Mesendoderm (in vitro differentiated cells): ENCODE measurements at regions not wholly inside any gene's neighbourhood (a gene's known extent, or its start where the extent isn't known, plus 50 kb on each side); places are given as distances from the start of the nearest gene placed in this dataset.

ENCODE experiments used
- DNase-seq: peaks from one replicate; pipeline ENCODE4 v3.0.0; 2013
- H2AK5ac ChIP-seq: 2 replicates; pipeline ENCODE4 v1.6.1; 2013; ENCODE audit warnings: low read length, inconsistent platforms
- H2BK120ac ChIP-seq: 2 replicates; pipeline ENCODE4 v1.6.1; 2013; ENCODE audit warnings: low read depth, mild to moderate bottlenecking, low read length, moderate library complexity, mixed read lengths
- H2BK15ac ChIP-seq: replicated peaks from 2 replicates; pipeline ENCODE4 v1.6.1; 2013; ENCODE audit warnings: low read depth, mild to moderate bottlenecking, moderate library complexity
- H2BK5ac ChIP-seq: 2 replicates; pipeline ENCODE4 v1.6.1; 2013; ENCODE audit warnings: low read length, inconsistent platforms
- H3K18ac ChIP-seq: 2 replicates; pipeline ENCODE4 v1.6.1; 2013; ENCODE audit warnings: mild to moderate bottlenecking, low read length, mixed read lengths
- H3K23ac ChIP-seq: one replicate; pipeline ENCODE4 v1.6.1; 2013; ENCODE audit warnings: low read length
- H3K27ac ChIP-seq: 2 replicates; pipeline ENCODE4 v1.5.1; 2013; ENCODE audit warnings: low read depth, mild to moderate bottlenecking, inconsistent platforms, low read length, moderate library complexity
- H3K27me3 ChIP-seq: 2 replicates; pipeline ENCODE4 v1.6.1; 2013; ENCODE audit warnings: low read length, control low read depth, mild to moderate bottlenecking, inconsistent platforms; ENCODE audit not compliant: insufficient read depth, poor library complexity
- H3K36me3 ChIP-seq: 2 replicates; pipeline ENCODE4 v1.6.1; 2013; ENCODE audit warnings: low read length, inconsistent platforms; ENCODE audit not compliant: control insufficient read depth, insufficient read depth
- H3K4ac ChIP-seq: one replicate; pipeline ENCODE4 v1.6.1; 2013; ENCODE audit warnings: low read depth, mild to moderate bottlenecking, low read length, moderate library complexity
- H3K4me1 ChIP-seq: 2 replicates; pipeline ENCODE4 v1.6.1; 2013; ENCODE audit warnings: low read depth, low read length, inconsistent platforms; ENCODE audit not compliant: control insufficient read depth
- H3K4me2 ChIP-seq: 2 replicates; pipeline ENCODE4 v1.6.1; 2013; ENCODE audit warnings: low read length
- H3K4me3 ChIP-seq: 2 replicates; pipeline ENCODE4 v1.5.1; 2013; ENCODE audit warnings: mild to moderate bottlenecking, low read length
- H3K56ac ChIP-seq: one replicate; pipeline ENCODE4 v1.6.1; 2013; ENCODE audit warnings: low read length
- H3K79me1 ChIP-seq: 2 replicates; pipeline ENCODE4 v1.6.1; 2013; ENCODE audit warnings: low read length, inconsistent platforms
- H3K79me2 ChIP-seq: 2 replicates; pipeline ENCODE4 v1.6.1; 2013; ENCODE audit warnings: mild to moderate bottlenecking, low read length; ENCODE audit not compliant: control insufficient read depth, insufficient read depth
- H3K9ac ChIP-seq: 2 replicates; pipeline ENCODE4 v1.6.1; 2013; ENCODE audit warnings: low read length, inconsistent platforms
- H4K5ac ChIP-seq: one replicate; pipeline ENCODE4 v1.6.1; 2013; ENCODE audit warnings: low read length
- H4K8ac ChIP-seq: one replicate; pipeline ENCODE4 v1.6.1; 2013; ENCODE audit warnings: low read depth, mild to moderate bottlenecking, control low read depth, low read length, moderate library complexity
- WGBS: extraction: QIAGEN DNeasy Blood & Tissue Kit; methylation state at CpG from one replicate; pipeline ENCODE4 v1.1.7; 2013; ENCODE audit warnings: low lambda C conversion rate, missing lambda C conversion rate; ENCODE audit not compliant: insufficient coverage; ENCODE audit errors: extremely low coverage; 5-methylcytosine and 5-hydroxymethylcytosine counted together

- Histone ChIP-seq H4K8ac (no peak overlapping the region), H2BK120ac (no peak overlapping the region), H2BK5ac (no peak overlapping the region), H3K9ac (no peak overlapping the region), H3K23ac (no peak overlapping the region), H3K4me2 (no peak overlapping the region), H3K79me1 (no peaks in the 10 kb centered on the region), H2AK5ac (no peak overlapping the region), H3K4me1 (no peaks in the 10 kb centered on the region), H3K18ac (no peak overlapping the region), H3K27ac (no peak overlapping the region), H3K36me3 (no peaks in the 10 kb centered on the region), H3K79me2 (no peaks in the 10 kb centered on the region), H4K5ac (no peak overlapping the region), H3K27me3 (no peaks in the 10 kb centered on the region), H3K56ac (no peak overlapping the region), H3K4me3 (no peak overlapping the region), H2BK15ac (no peak overlapping the region), H3K4ac (no peak overlapping the region)
- no peak for DNase-seq
- no CpG with 5 or more reads among the region's 6 CpGs for WGBS
Measured at GRCh38 chr6:45727819-45728449, 287.7 kb downstream of the CLIC5 start.

- no CpG with 5 or more reads among the region's 2 CpGs for WGBS
- no peak for DNase-seq
- no peaks in the 10 kb centered on the region for H3K27me3 ChIP-seq
- no peak overlapping the region for H3K4ac ChIP-seq
- no peaks in the 10 kb centered on the region for H3K79me2 ChIP-seq
- H3K4me2 ChIP-seq = no peak overlapping the region
- H3K4me1 ChIP-seq = no peaks in the 10 kb centered on the region
- no peaks in the 10 kb centered on the region for H3K79me1 ChIP-seq
- no peak overlapping the region for H4K8ac ChIP-seq
- H3K56ac ChIP-seq = no peak overlapping the region
- no peak overlapping the region for H3K4me3 ChIP-seq
- no peak overlapping the region for H2AK5ac ChIP-seq
- no peak overlapping the region for H3K9ac ChIP-seq
- no peak overlapping the region for H2BK120ac ChIP-seq
- no peak overlapping the region for H2BK15ac ChIP-seq
- H4K5ac ChIP-seq = no peak overlapping the region
- H3K23ac ChIP-seq = no peak overlapping the region
- H3K18ac ChIP-seq = no peak overlapping the region
- H3K27ac ChIP-seq = no peak overlapping the region
- no peaks in the 10 kb centered on the region for H3K36me3 ChIP-seq
- no peak overlapping the region for H2BK5ac ChIP-seq
Measured at GRCh38 chr6:45727228-45727627, 288.4 kb downstream of the CLIC5 start.

- H4K8ac ChIP-seq = no peak overlapping the region
- no peaks in the 10 kb centered on the region for H3K79me1 ChIP-seq
- H3K4me3 ChIP-seq = no peak overlapping the region
- H3K18ac ChIP-seq = no peak overlapping the region
- H3K27ac ChIP-seq = no peak overlapping the region
- no peak overlapping the region for H3K4ac ChIP-seq
- H2AK5ac ChIP-seq = no peak overlapping the region
- WGBS = no CpG with 5 or more reads among the region's 3 CpGs
- H2BK120ac ChIP-seq = no peak overlapping the region
- H3K23ac ChIP-seq = no peak overlapping the region
- H3K4me1 ChIP-seq = no peaks in the 10 kb centered on the region
- no peak overlapping the region for H2BK15ac ChIP-seq
- no peak overlapping the region for H3K56ac ChIP-seq
- DNase-seq = no peak
- H3K9ac ChIP-seq = no peak overlapping the region
- no peaks in the 10 kb centered on the region for H3K36me3 ChIP-seq
- no peaks in the 10 kb centered on the region for H3K27me3 ChIP-seq
- H3K79me2 ChIP-seq = no peaks in the 10 kb centered on the region
- no peak overlapping the region for H4K5ac ChIP-seq
- H3K4me2 ChIP-seq = no peak overlapping the region
- no peak overlapping the region for H2BK5ac ChIP-seq
Measured at GRCh38 chr6:45726444-45726843, 289.2 kb downstream of the CLIC5 start.

- no peak overlapping the region for H3K4me2 ChIP-seq
- no peak for DNase-seq
- no peak overlapping the region for H2BK120ac ChIP-seq
- no peaks in the 10 kb centered on the region for H3K27me3 ChIP-seq
- no peak overlapping the region for H3K18ac ChIP-seq
- H4K5ac ChIP-seq = no peak overlapping the region
- H3K4ac ChIP-seq = no peak overlapping the region
- H2BK5ac ChIP-seq = no peak overlapping the region
- H2BK15ac ChIP-seq = no peak overlapping the region
- H3K4me3 ChIP-seq = no peak overlapping the region
- H3K23ac ChIP-seq = no peak overlapping the region
- no CpG with 5 or more reads among the region's 2 CpGs for WGBS
- no peaks in the 10 kb centered on the region for H3K79me1 ChIP-seq
- H3K36me3 ChIP-seq = no peaks in the 10 kb centered on the region
- H2AK5ac ChIP-seq = no peak overlapping the region
- no peak overlapping the region for H3K27ac ChIP-seq
- no peak overlapping the region for H4K8ac ChIP-seq
- H3K9ac ChIP-seq = no peak overlapping the region
- no peaks in the 10 kb centered on the region for H3K4me1 ChIP-seq
- H3K79me2 ChIP-seq = no peaks in the 10 kb centered on the region
- no peak overlapping the region for H3K56ac ChIP-seq
Measured at GRCh38 chr6:45724511-45724910, 291.1 kb downstream of the CLIC5 start.

GRCh38 chr6:45724027-45724426 lies 291.6 kb downstream of the CLIC5 start:
- Histone ChIP-seq H3K4ac (no peak overlapping the region), H3K36me3 (no peaks in the 10 kb centered on the region), H2AK5ac (no peak overlapping the region), H2BK5ac (no peak overlapping the region), H3K4me1 (no peaks in the 10 kb centered on the region), H2BK120ac (no peak overlapping the region), H3K79me1 (no peaks in the 10 kb centered on the region), H3K4me2 (no peak overlapping the region), H3K79me2 (no peaks in the 10 kb centered on the region), H4K8ac (no peak overlapping the region), H3K23ac (no peak overlapping the region), H4K5ac (no peak overlapping the region), H3K9ac (no peak overlapping the region), H3K27ac (no peak overlapping the region), H3K18ac (no peak overlapping the region), H3K56ac (no peak overlapping the region), H2BK15ac (no peak overlapping the region), H3K27me3 (no peaks in the 10 kb centered on the region), H3K4me3 (no peak overlapping the region)
- no peak for DNase-seq

- no peak overlapping the region for H3K4me2 ChIP-seq
- peak; percentile 8 for DNase-seq
- no peak overlapping the region for H3K9ac ChIP-seq
- no peak overlapping the region for H3K27ac ChIP-seq
- no peaks in the 10 kb centered on the region for H3K4me1 ChIP-seq
- no peak overlapping the region for H2BK120ac ChIP-seq
- no peak overlapping the region for H2BK15ac ChIP-seq
- no peaks in the 10 kb centered on the region for H3K79me1 ChIP-seq
- no peak overlapping the region for H3K56ac ChIP-seq
- no peak overlapping the region for H2BK5ac ChIP-seq
- H3K4me3 ChIP-seq = no peak overlapping the region
- no peak overlapping the region for H3K18ac ChIP-seq
- no peaks in the 10 kb centered on the region for H3K79me2 ChIP-seq
- H3K23ac ChIP-seq = no peak overlapping the region
- no peak overlapping the region for H4K5ac ChIP-seq
- WGBS = no CpG with 5 or more reads among the region's 2 CpGs
- no peak overlapping the region for H3K4ac ChIP-seq
- no peaks in the 10 kb centered on the region for H3K36me3 ChIP-seq
- H3K27me3 ChIP-seq = no peaks in the 10 kb centered on the region
- no peak overlapping the region for H2AK5ac ChIP-seq
- H4K8ac ChIP-seq = no peak overlapping the region
Measured at GRCh38 chr6:45722876-45723275, 292.8 kb downstream of the CLIC5 start.
